HG03108 (cell line): ENCODE measurements at regions not wholly inside any gene's neighbourhood (a gene's known extent, or its start where the extent isn't known, plus 50 kb on each side); places are given as distances from the start of the nearest gene placed in this dataset.
A peak's percentile ranks its signal among the peaks of the same experiment; 100 is the strongest.
"Not testable (repeated sequence)": the region's sequence is repeated elsewhere in the genome, so short reads cannot be mapped to it uniquely, and the experiment has no call there.

Experiments
- ATAC-seq: cut with Tn5 transposase; IDR thresholded peaks from one replicate; pipeline ENCODE4 v1.9.1; 2021; ENCODE audit warnings: moderate library complexity; ENCODE audit not compliant: unreplicated experiment

DNA sequence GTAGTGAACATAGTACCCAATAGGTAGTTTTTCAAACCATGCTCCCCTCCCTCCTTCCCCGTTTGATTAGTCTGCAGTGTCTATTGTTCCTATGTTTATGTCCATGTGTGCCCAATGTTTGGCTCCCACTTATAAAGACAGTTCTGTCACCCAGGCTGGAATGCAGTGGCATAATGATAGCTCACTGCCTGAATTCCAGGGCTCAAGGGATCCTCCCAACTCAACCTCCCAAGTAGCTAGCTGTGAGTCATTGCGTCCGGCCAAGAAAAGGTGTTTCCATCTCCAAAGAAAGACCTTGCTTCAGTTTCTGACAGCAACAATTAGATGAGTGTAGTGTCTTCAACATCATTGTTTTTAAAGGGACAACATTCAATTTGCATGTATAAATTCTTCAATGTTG is 131.1 kb upstream of the CEP162 start:
- no peak for ATAC-seq

DNA sequence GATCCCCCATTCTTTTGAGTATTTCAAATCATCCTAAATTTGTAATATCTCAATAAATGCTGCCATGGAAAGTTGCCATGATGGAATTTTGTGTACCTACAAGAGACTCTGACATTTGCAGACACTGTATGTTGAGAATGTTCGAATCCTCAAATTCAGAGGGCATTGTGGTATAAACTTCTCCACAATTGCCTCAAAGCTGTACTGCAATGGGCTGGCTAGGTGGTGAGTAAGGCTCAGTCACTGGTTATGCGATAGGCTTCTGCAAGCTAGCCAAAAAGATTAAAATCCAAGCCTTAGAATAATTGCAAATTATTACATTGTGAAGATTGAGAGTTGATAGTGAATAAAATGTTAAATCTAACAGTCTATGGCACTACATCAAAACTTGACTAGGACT is 130.2 kb upstream of the CEP162 start:
- no peak for ATAC-seq

DNA sequence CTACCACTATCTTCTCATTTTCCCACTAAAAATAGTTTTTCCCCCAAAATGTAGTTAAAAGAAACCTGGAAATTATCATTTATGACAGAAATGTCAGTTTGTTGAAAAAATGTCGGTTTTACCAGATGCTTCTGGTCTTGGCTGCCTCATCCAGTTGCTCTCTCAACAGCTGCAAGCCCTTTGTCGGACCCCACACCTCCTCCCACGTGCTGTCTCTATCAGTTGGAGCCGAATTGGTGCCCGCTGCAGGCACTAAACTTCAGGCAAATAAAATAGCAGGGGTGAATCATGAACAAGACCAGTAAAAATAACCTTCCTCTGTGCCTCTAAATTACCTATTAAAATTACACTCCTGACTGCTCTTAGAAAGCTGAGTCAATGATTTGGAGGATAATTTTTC is 129.5 kb upstream of the CEP162 start:
- ATAC-seq, result no peak

DNA sequence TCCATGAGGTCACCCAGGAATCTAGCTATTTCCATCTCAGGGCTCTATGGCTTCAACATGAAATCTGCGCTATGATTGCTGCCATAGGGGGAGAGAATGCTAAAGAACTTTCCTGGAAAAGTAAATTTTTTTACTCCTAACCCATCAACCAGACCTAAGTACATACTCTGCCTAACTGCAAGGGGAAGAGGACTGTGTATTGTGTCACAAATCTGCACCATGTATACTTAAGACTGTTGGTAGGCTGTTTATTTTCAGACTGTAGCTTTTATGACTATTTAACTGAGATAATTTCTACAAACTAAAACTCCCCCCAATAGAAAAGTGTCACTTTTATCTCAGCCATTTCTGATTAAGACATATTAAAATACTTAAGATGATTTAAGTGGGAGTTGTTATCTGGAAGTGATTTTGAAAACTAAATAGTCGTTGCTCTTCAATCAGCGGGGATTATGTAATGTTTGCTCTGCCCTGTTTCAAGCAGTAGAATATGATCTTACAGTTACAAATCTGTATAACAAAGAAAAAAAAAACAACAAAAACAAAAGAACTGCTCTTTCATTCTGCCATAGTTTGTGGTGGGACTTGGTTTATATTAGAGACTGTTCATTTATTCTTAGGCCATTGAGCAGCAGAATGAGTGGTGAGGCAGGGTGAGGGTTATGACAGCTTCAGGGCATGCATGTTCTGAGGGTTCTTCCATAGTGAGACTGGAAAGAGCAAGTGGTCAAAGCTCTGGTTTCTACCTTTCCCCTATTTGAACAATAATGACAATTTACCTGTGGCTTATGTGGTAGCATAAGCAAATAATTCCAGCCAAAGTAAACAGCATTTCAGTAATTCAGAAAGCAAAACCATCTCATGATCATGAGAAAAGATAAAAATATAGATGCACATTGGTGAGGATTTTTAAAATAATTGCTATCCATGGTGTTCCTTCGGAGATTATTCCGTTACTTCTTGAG is 126.3 kb upstream of the CEP162 start:
- no peak for ATAC-seq

DNA sequence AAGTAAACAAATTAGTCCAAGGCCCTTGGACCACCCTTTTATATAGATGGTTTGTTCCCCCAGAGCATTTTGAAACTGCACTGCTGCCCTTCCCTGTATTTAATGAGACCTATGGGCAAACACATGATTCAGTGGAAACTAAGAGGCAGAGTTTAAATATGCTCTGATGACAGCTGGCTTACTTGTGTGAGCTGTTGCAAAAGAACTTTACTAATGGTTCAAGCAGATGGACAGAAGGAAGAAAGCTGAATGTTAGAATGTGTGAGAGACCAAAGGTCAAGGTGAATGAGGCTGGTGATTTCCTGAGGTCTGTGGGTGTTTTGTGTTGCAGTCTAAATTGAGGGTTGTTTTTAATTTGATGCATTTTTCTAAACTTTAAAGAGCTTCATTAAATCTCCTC is 123.0 kb upstream of the CEP162 start:
- no peak for ATAC-seq

DNA sequence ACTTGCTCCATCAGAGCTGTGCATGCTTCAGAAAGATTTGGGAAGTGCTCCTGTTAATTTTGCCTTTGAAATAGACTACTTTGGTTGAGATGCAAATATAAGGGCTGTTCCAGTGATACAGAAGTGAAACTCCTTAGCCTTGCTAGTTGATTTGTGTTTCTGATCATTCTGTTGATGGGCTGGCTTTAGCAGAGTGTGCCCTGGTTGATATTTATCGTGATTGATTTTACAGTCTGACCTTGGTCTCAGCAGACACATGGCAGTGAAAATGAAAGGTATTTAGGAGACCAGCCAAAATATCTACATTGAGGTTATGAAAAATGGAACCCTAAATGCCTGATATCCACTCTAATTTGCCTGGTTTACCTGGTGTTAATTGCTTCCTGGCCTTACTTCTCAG is 122.1 kb upstream of the CEP162 start:
- no peak for ATAC-seq

DNA sequence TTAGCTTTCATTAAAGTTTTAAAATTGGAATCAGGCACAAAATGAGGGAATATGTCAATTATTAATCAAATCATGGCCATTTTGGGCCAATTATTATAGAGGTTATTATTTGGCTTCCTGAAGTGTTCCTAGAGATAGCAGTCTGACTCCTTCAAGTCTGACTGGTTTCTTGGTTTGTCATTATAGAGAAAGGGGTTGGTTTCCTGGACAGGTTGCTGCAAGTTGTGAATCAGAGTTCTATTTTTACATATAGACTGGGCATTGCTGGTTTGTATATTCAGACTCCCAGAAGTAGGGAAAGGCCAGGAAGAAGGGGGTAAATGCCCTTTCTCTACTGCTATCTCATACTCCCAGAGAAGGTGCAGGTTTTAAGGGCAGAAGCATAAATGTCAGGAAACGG is 121.4 kb upstream of the CEP162 start:
- no peak for ATAC-seq

DNA sequence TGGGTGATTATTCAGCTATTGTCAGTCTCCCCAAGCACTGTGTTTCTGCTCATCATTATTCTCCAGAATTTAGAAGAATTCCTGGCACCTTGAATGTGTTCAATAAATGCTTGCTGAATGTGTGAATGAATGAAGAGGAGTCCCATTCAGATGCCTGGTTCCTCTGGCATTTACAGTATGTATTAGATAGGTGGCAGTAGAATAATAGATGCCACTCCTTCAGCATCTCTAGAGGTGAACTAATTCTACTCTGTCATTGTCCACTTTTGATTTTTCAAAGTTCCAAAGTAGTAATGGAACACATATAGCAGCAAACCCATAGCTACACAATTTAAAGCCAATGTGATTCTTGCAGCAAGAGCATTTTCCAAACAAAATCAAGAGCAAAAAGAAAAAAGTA is 118.9 kb upstream of the CEP162 start:
- ATAC-seq, result no peak

DNA sequence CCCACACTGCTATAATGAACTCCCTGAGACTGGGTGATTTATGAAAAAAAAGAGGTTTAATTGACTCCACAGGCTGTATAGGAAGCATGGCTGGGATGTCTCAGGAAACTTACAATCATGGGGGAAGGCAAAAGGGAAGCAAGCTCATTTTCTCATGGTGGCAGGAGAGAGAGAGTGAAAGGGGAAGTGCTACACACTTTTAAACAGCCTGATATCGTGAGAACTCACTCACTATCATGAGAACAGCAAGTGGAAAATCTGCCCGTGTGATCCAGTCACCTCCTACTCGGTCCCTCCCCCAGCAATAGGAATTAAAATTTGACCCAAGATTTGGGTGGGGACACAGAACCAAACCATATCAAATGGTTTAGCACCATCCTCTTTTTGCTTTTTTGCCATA is 116.6 kb upstream of the CEP162 start:
- ATAC-seq, result no peak

DNA sequence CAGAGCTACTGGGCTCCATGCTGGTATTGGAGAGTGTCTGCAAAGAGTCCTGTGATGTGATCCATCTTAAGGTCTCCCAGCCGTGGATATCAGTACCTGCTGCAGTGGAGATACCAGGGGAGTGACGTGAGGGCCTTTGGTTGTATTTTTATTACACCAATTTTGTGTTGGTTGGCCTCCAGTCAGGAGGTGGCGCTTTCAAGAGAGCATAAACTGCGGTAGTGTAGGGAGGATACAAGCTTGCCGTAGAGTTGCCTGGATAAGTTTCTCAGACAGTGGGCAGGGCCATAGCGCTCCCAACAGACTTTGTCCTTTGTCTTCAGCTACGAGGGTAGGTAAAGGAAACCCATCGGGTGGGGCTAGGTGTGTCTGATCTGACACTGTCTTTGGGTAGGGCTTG is 113.0 kb upstream of the CEP162 start:
- ATAC-seq, result no peak

DNA sequence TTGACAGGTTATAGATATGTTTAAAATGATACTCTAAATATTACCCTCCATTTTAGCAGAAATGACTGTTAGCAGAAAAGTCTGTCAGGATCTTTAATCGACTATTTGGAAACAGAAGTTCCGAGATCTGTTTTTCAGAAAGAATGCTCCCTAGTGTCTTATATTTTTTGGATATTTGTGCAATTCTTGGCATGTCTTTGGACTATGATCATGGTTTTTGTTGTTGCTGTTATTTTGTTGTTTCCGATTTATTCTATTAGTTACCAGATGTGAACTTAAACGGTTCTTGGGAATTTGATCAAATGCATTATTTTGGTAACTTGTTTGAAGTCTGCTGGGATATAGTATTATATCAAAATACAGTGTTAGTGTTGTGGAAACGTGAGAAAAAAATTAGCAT is 106.4 kb upstream of the CEP162 start:
- no peak for ATAC-seq

DNA sequence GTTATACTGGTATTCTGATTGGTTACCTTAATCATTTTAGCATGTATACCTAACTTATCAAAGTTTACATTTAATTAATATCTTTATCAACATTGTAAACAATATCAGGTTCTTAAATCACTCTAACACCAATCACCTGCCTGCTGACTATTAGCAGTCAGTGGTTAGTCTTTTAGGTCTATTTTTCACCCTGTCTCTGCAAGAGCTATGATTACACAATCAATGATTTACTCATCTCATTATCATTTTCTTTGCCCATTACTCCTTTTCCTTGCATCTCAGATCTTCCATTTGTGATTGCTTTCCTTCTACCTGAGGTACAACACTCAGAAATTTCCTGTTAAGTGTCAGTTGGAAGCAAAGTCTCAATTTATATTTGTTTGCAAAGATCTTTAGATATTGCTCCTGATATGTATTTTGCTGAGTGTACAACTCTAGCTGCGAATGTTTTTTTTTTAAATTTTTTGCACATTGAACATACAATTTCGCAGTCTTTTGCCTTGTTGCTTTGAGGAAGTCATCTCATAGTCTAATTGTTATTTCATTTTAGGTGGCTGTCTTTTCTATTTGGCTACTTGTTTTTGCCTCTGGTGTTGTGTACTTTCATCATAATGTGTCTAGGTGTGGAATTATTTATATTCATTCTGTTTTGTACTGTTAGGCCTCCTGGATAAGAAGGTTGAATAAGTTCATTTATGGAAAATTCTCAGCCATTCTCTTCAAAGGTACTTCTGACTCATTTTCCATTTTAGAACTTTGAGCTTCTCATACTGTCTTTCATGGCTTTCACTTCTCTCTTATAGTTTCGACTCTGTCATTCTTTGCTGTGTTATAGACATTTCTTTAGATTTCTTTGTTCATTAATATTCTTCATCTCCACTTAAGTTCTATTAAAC is 104.9 kb upstream of the CEP162 start:
- ATAC-seq, result peak; percentile 92

DNA sequence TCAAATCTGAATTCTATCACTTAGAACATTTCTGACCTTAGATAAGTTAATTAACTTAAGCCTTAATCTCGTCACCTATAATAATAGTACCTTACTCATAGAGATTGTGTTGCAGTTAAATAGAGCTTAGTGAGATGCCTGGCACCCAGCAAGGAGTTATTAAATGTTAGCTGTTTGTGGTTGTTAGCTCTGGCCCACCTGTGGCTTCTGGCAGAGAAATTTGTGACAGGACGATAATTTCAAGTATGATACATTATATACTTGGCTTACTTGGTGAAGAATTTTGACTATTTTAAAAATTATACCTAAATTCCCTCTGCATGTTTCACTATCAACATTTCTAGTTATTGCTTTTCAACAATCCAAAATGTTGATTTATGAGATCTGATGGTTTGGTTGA is 102.9 kb upstream of the CEP162 start:
- no peak for ATAC-seq

DNA sequence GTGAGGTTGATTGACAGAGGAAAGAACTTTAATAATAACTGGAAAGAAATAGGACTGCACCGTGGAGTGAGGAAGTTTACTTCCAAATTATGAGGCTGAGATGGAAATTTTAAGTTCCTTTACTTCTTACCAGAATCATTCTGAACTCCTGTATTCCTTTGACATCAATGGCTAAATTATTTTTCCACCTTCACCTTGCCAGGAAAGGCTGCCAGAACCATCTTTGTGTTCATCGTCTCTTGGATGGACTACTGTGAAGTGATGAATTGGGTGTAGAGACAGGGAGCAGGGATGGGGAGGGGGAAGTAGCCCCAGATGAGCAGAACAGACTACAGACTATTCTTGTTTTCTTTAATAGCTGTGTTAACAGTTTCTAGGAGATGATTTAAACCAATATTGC is 102.1 kb upstream of the CEP162 start:
- ATAC-seq, result no peak

DNA sequence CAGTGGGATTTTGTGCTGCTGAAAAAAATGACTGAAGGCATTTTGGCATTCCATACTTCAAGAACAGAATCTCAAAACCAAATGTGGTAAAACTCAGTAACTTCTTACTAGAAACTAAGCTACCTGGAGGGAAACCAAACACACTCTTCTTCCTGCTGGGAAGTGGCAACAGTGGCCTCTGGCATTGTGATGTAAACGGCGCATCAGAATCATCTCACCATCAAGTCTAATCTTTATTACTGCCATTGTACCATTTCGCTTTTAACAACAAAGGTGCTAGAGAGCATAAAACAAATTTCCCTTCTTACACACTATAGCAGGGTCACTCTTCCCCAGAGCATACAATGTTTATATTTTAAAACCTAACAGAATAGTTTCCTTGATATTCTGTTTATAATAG is 101.6 kb upstream of the CEP162 start:
- no peak for ATAC-seq

DNA sequence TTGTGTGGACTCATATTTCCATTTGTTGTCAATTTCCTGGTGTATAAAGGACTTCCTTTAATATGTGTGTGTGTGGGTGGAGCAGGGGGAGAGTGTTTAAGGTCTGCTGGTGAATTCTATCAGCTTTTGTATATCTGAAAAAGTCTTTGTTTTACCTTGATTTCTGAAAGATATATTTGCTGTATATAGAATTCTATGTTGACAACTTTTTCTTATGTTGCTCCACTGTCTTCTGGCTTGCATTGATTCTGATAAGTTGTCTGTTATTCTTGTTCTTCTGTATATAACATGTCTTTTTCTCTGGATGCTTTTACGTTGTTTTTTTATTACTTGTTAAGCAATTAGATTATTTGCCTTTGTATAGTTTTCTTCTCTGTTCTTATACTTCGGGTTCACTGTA is 90.0 kb upstream of the CEP162 start:
- no peak for ATAC-seq

DNA sequence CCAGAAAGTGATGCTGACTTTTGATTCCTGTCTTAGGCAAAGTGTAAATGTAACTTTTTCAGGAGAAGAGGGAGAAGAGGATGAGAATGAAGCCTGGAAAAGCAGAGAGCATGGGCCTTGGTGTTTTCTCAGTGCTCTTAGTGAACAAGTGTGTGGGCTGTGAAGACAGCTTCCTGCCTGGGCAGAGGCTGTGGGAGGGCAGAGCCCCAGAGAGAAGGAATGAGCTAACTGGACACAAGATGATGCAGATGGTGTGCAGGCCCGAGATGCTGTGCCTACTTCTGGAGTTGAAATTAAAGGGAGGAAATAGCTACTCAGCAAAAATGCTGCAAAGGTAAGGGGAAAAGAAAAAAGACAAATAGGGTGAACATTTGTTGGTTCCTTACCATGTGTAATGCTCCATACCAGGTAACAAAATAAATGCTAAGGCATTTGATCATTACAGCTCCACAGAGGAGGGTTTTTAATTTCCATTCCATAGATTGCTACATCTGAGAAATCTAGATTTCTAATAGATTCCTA is 87.0 kb upstream of the CEP162 start:
- no peak for ATAC-seq

DNA sequence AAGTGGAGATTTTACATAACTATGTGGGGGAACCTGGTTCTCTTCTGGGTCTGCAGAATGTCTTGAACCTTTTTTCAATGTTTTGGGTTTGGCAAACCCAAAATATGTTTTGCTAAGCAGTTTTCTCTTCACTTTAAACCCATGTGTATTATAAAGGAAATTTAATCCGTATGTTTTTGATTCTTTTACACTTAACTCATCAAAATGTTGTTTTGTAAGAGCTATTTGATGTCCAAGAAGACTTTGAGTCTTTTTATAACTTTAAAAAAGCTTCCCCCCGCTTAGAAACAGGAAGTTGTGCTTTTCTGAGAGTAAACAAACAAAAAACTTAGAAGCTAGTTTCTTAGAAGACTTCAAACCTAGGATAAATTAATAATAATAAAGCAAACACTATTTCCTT is 81.9 kb upstream of the CEP162 start:
- ATAC-seq, result no peak

DNA sequence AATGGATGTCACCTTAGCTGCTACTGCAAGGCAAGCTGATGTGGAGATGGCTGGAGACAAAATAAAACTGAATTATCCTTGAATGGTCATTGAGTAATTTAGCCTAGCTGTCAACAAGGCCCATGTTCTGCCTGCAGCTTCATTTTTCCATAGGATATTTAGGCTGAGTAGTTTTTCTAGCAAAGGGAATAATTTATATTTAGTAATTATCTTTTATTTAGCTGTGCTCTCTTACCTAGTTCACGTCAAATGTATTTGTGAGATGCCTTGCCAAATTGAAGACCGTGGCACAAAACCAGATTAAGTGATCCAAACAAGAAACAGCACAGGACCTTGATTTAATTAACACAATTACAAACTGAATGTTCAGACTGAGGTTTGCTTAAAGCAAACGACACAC is 77.4 kb upstream of the CEP162 start:
- ATAC-seq, result no peak

DNA sequence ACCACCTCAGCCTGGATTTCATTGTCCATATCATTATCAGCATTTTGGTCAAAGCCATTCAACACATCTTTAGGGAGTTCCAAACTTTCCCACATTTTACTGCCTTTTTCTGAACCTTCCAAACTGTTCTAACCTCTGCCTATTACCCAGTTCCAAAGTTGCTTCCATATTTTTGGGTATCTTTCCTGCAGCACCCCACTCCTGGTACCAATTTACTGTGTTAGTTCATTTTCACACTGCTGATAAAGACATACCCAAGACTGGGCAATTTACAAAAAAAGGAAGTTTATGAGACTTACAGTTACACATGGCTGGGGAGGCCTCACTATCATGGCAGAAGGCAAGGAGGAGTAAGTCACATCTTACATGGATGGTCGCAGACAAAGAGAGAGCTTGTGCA is 63.6 kb upstream of the CEP162 start:
- not testable (repeated sequence) for ATAC-seq

DNA sequence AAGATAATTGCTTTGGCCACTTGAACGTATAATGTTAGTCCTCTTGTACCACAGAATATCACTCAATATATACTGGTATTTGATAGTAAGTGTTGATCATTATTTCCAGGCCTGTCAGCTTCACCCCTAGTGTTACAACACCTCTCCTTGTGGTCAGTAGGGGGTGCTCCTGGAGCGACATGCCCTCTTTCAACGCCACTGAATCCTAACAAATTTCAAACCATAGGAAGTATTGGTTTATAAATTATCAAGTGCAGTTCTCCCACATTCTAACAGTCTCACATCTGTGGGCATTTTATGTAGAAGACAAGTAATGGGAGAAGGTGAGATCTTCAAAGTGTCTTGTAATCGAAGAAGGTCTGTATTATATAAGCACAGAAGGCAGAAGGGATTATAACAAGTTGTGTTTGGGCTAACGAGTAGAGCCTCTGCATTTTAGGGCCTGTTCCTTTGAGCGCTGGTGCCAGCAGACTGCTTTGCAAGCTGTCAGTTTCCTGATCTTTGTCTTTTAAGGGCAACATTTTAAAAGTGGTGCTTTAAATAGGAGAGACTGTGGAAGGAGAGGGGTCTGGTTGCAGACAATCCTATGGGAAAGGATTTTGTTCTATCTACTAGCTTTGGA is 57.1 kb upstream of the CEP162 start:
- ATAC-seq, result no peak
